ENCODE measurements at regions not wholly inside any gene's neighbourhood (a gene's known extent, or its start where the extent isn't known, plus 50 kb on each side); places are given as distances from the start of the nearest gene placed in this dataset.

DNA sequence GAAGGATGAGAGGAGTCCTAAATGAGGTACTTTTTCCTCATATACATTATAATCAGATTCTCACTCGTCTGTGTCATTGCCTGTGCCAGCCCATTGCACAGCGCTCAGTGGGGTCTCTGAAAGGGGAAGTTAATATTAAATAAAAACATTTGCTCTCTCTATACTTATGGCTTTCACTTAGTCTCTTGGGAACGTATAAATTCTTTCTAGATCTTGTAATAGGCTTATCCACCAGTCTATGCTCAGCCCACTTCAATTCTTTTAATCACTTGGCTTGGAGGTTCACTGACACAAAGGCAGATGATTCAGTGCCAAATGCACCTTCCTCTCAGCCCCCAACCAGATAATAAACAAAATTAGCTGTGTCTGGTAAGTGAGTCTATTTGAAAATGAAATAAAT is 164.3 kb upstream of the OGFRL1 start:
- TF ChIP-seq, protein P1, sequence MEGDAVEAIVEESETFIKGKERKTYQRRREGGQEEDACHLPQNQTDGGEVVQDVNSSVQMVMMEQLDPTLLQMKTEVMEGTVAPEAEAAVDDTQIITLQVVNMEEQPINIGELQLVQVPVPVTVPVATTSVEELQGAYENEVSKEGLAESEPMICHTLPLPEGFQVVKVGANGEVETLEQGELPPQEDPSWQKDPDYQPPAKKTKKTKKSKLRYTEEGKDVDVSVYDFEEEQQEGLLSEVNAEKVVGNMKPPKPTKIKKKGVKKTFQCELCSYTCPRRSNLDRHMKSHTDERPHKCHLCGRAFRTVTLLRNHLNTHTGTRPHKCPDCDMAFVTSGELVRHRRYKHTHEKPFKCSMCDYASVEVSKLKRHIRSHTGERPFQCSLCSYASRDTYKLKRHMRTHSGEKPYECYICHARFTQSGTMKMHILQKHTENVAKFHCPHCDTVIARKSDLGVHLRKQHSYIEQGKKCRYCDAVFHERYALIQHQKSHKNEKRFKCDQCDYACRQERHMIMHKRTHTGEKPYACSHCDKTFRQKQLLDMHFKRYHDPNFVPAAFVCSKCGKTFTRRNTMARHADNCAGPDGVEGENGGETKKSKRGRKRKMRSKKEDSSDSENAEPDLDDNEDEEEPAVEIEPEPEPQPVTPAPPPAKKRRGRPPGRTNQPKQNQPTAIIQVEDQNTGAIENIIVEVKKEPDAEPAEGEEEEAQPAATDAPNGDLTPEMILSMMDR (IDR thresholded peaks at IDR 0.05) = no peak
- TF ChIP-seq POLR2A (IDR thresholded peaks at IDR 0.05) = no peak

Measured in lower leg skin (tissue), 3 donors.